Gastrocnemius medialis (tissue), 4 donors: ENCODE measurements at regions not wholly inside any gene's neighbourhood (a gene's known extent, or its start where the extent isn't known, plus 50 kb on each side); places are given as distances from the start of the nearest gene placed in this dataset.

Source experiments
- CTCF ChIP-seq, 5 experiments: fragments of 450-650 bp in 3 of 5; fragments of 200-600 bp in 2 of 5; sonication (generic) in 2 of 5; IDR thresholded peaks in 4 of 5; conservative IDR thresholded peaks in 1 of 5; 1 replicate in 4 of 5; 2 replicates in 1 of 5; pipeline ENCODE4 v1.5.1; 2016 to 2019; ENCODE audit warnings: antibody characterized with exemption in 5 of 5, mild to moderate bottlenecking in 3 of 5, moderate library complexity in 3 of 5
- POLR2A ChIP-seq, 2 donors: fragments of 450-650 bp; IDR thresholded peaks; one replicate each; pipeline ENCODE4 v1.6.1; 2017; ENCODE audit warnings: antibody characterized with exemption in 2 of 2, mild to moderate bottlenecking in 2 of 2, moderate library complexity in 2 of 2

DNA sequence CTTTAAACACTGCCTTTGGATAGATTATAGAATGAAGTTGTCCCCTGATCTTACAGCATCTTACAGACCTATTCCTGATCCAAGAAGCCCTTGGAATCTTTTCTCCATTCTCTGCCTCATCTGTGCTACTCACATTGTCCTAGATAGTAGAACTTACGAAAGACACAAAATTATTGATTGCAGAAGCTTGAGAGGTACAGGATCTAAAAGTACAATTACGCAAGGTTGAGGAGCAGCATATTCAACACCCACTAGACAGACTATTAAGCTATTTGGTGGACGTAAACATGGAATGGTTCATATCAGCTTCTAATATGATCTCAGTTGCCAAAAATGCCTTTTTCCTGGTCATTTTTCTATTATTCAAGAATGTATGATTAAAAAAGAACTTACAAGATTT is 90.5 kb upstream of the SEM1 start:
- no peak for TF ChIP-seq CTCF (IDR thresholded peaks at IDR 0.05 in 4 of 5, conservative IDR thresholded peaks at IDR 0.05 in 1 of 5)
- TF ChIP-seq POLR2A (IDR thresholded peaks at IDR 0.05), result no peak
